Mesendoderm (in vitro differentiated cells): ENCODE measurements at regions not wholly inside any gene's neighbourhood (a gene's known extent, or its start where the extent isn't known, plus 50 kb on each side); places are given as distances from the start of the nearest gene placed in this dataset.

Source experiments
- DNase-seq: peaks from one replicate; pipeline ENCODE4 v3.0.0; 2013
- H2AK5ac ChIP-seq: 2 replicates; pipeline ENCODE4 v1.6.1; 2013; ENCODE audit warnings: low read length, inconsistent platforms
- H2BK120ac ChIP-seq: 2 replicates; pipeline ENCODE4 v1.6.1; 2013; ENCODE audit warnings: low read depth, mild to moderate bottlenecking, low read length, moderate library complexity, mixed read lengths
- H2BK15ac ChIP-seq: replicated peaks from 2 replicates; pipeline ENCODE4 v1.6.1; 2013; ENCODE audit warnings: low read depth, mild to moderate bottlenecking, moderate library complexity
- H2BK5ac ChIP-seq: 2 replicates; pipeline ENCODE4 v1.6.1; 2013; ENCODE audit warnings: low read length, inconsistent platforms
- H3K18ac ChIP-seq: 2 replicates; pipeline ENCODE4 v1.6.1; 2013; ENCODE audit warnings: mild to moderate bottlenecking, low read length, mixed read lengths
- H3K23ac ChIP-seq: one replicate; pipeline ENCODE4 v1.6.1; 2013; ENCODE audit warnings: low read length
- H3K27ac ChIP-seq: 2 replicates; pipeline ENCODE4 v1.5.1; 2013; ENCODE audit warnings: low read depth, mild to moderate bottlenecking, inconsistent platforms, low read length, moderate library complexity
- H3K27me3 ChIP-seq: 2 replicates; pipeline ENCODE4 v1.6.1; 2013; ENCODE audit warnings: low read length, control low read depth, mild to moderate bottlenecking, inconsistent platforms; ENCODE audit not compliant: insufficient read depth, poor library complexity
- H3K36me3 ChIP-seq: 2 replicates; pipeline ENCODE4 v1.6.1; 2013; ENCODE audit warnings: low read length, inconsistent platforms; ENCODE audit not compliant: control insufficient read depth, insufficient read depth
- H3K4ac ChIP-seq: one replicate; pipeline ENCODE4 v1.6.1; 2013; ENCODE audit warnings: low read depth, mild to moderate bottlenecking, low read length, moderate library complexity
- H3K4me1 ChIP-seq: 2 replicates; pipeline ENCODE4 v1.6.1; 2013; ENCODE audit warnings: low read depth, low read length, inconsistent platforms; ENCODE audit not compliant: control insufficient read depth
- H3K4me2 ChIP-seq: 2 replicates; pipeline ENCODE4 v1.6.1; 2013; ENCODE audit warnings: low read length
- H3K4me3 ChIP-seq: 2 replicates; pipeline ENCODE4 v1.5.1; 2013; ENCODE audit warnings: mild to moderate bottlenecking, low read length
- H3K56ac ChIP-seq: one replicate; pipeline ENCODE4 v1.6.1; 2013; ENCODE audit warnings: low read length
- H3K79me1 ChIP-seq: 2 replicates; pipeline ENCODE4 v1.6.1; 2013; ENCODE audit warnings: low read length, inconsistent platforms
- H3K79me2 ChIP-seq: 2 replicates; pipeline ENCODE4 v1.6.1; 2013; ENCODE audit warnings: mild to moderate bottlenecking, low read length; ENCODE audit not compliant: control insufficient read depth, insufficient read depth
- H3K9ac ChIP-seq: 2 replicates; pipeline ENCODE4 v1.6.1; 2013; ENCODE audit warnings: low read length, inconsistent platforms
- H4K5ac ChIP-seq: one replicate; pipeline ENCODE4 v1.6.1; 2013; ENCODE audit warnings: low read length
- H4K8ac ChIP-seq: one replicate; pipeline ENCODE4 v1.6.1; 2013; ENCODE audit warnings: low read depth, mild to moderate bottlenecking, control low read depth, low read length, moderate library complexity
- WGBS: extraction: QIAGEN DNeasy Blood & Tissue Kit; methylation state at CpG from one replicate; pipeline ENCODE4 v1.1.7; 2013; ENCODE audit warnings: low lambda C conversion rate, missing lambda C conversion rate; ENCODE audit not compliant: insufficient coverage; ENCODE audit errors: extremely low coverage; 5-methylcytosine and 5-hydroxymethylcytosine counted together

- no peaks in the 10 kb centered on the region for H3K27me3 ChIP-seq
- no peak overlapping the region for H3K4me2 ChIP-seq
- no peak overlapping the region for H3K4ac ChIP-seq
- H3K36me3 ChIP-seq = no peaks in the 10 kb centered on the region
- no peak overlapping the region for H2BK5ac ChIP-seq
- no peaks in the 10 kb centered on the region for H3K79me1 ChIP-seq
- H3K56ac ChIP-seq = no peak overlapping the region
- DNase-seq = no peak
- no peak overlapping the region for H4K8ac ChIP-seq
- WGBS = no CpG with 5 or more reads among the region's 2 CpGs
- no peaks in the 10 kb centered on the region for H3K4me1 ChIP-seq
- H3K4me3 ChIP-seq = no peak overlapping the region
- H3K9ac ChIP-seq = no peak overlapping the region
- no peak overlapping the region for H2AK5ac ChIP-seq
- H2BK120ac ChIP-seq = no peak overlapping the region
- H3K23ac ChIP-seq = no peak overlapping the region
- H4K5ac ChIP-seq = no peak overlapping the region
- no peak overlapping the region for H3K27ac ChIP-seq
- no peak overlapping the region for H2BK15ac ChIP-seq
- no peaks in the 10 kb centered on the region for H3K79me2 ChIP-seq
- H3K18ac ChIP-seq = no peak overlapping the region
Measured at GRCh38 chr10:27433976-27434375, 70.1 kb upstream of the RAB18 start.

GRCh38 chr10:27426948-27427467, 77.1 kb upstream of the RAB18 start:
- Histone ChIP-seq H2BK120ac (no peak overlapping the region), H3K18ac (no peak overlapping the region), H2BK5ac (no peak overlapping the region), H3K4me3 (no peak overlapping the region), H3K56ac (no peak overlapping the region), H3K36me3 (no peaks in the 10 kb centered on the region), H4K8ac (no peak overlapping the region), H3K79me2 (no peaks in the 10 kb centered on the region), H3K23ac (no peak overlapping the region), H3K4me2 (no peak overlapping the region), H3K27me3 (no peaks in the 10 kb centered on the region), H4K5ac (no peak overlapping the region), H3K27ac (no peak overlapping the region), H3K79me1 (no peaks in the 10 kb centered on the region), H2AK5ac (no peak overlapping the region), H3K4me1 (no peaks in the 10 kb centered on the region), H2BK15ac (no peak overlapping the region), H3K9ac (no peak overlapping the region), H3K4ac (no peak overlapping the region)
- DNase-seq = no peak
- no CpG with 5 or more reads among the region's 2 CpGs for WGBS

- DNase-seq = no peak
- no peak overlapping the region for H2BK120ac ChIP-seq
- no peaks in the 10 kb centered on the region for H3K27me3 ChIP-seq
- H3K79me1 ChIP-seq = no peaks in the 10 kb centered on the region
- H4K5ac ChIP-seq = no peak overlapping the region
- no peak overlapping the region for H3K18ac ChIP-seq
- no peak overlapping the region for H3K9ac ChIP-seq
- no peak overlapping the region for H3K4me3 ChIP-seq
- no peak overlapping the region for H3K56ac ChIP-seq
- no peaks in the 10 kb centered on the region for H3K79me2 ChIP-seq
- no CpG with 5 or more reads among the region's 34 CpGs for WGBS
- H4K8ac ChIP-seq = no peak overlapping the region
- H3K4me1 ChIP-seq = no peaks in the 10 kb centered on the region
- H2BK15ac ChIP-seq = no peak overlapping the region
- no peak overlapping the region for H3K4ac ChIP-seq
- H2BK5ac ChIP-seq = no peak overlapping the region
- no peak overlapping the region for H2AK5ac ChIP-seq
- H3K27ac ChIP-seq = no peak overlapping the region
- no peak overlapping the region for H3K23ac ChIP-seq
- no peaks in the 10 kb centered on the region for H3K36me3 ChIP-seq
- H3K4me2 ChIP-seq = no peak overlapping the region
Measured at GRCh38 chr10:27413831-27414348, 90.2 kb upstream of the RAB18 start.

- H3K79me1 ChIP-seq = no peaks in the 10 kb centered on the region
- no peak overlapping the region for H2BK15ac ChIP-seq
- no CpG with 5 or more reads among the region's 28 CpGs for WGBS
Measured at GRCh38 chr10:27413387-27413786, 90.7 kb upstream of the RAB18 start.

GRCh38 chr10:27410153-27410552, 94.0 kb upstream of the RAB18 start:
- no peak overlapping the region for H2AK5ac ChIP-seq
- H3K27ac ChIP-seq = no peak overlapping the region
- H3K18ac ChIP-seq = no peak overlapping the region
- H3K79me1 ChIP-seq = no peaks in the 10 kb centered on the region
- no peak overlapping the region for H3K4me3 ChIP-seq
- no peak overlapping the region for H3K56ac ChIP-seq
- H3K36me3 ChIP-seq = no peaks in the 10 kb centered on the region
- no peaks in the 10 kb centered on the region for H3K4me1 ChIP-seq
- no peak overlapping the region for H3K4me2 ChIP-seq
- DNase-seq = no peak
- H4K5ac ChIP-seq = no peak overlapping the region
- no peak overlapping the region for H4K8ac ChIP-seq
- H3K27me3 ChIP-seq = no peaks in the 10 kb centered on the region
- WGBS = no CpG with 5 or more reads among the region's 3 CpGs
- no peak overlapping the region for H3K23ac ChIP-seq
- no peak overlapping the region for H2BK5ac ChIP-seq
- no peak overlapping the region for H2BK15ac ChIP-seq
- no peak overlapping the region for H3K9ac ChIP-seq
- no peak overlapping the region for H2BK120ac ChIP-seq
- H3K4ac ChIP-seq = no peak overlapping the region
- no peaks in the 10 kb centered on the region for H3K79me2 ChIP-seq

More at GRCh38 chr10:27413387-27413786, 90.7 kb upstream of the RAB18 start:
- Histone ChIP-seq H3K9ac (no peak overlapping the region), H4K5ac (no peak overlapping the region), H3K4me1 (no peaks in the 10 kb centered on the region), H3K4ac (no peak overlapping the region), H3K4me2 (no peak overlapping the region), H3K79me2 (no peaks in the 10 kb centered on the region), H3K4me3 (no peak overlapping the region), H3K23ac (no peak overlapping the region), H2BK120ac (no peak overlapping the region), H3K18ac (no peak overlapping the region), H3K27ac (no peak overlapping the region), H3K56ac (no peak overlapping the region), H4K8ac (no peak overlapping the region), H3K36me3 (no peaks in the 10 kb centered on the region), H3K27me3 (no peaks in the 10 kb centered on the region), H2BK5ac (no peak overlapping the region), H2AK5ac (no peak overlapping the region)
- DNase-seq = no peak

- no peak overlapping the region for H3K4me2 ChIP-seq
- H3K4me1 ChIP-seq = no peaks in the 10 kb centered on the region
- H3K4ac ChIP-seq = no peak overlapping the region
- no peak for DNase-seq
- H4K5ac ChIP-seq = no peak overlapping the region
- no peak overlapping the region for H3K27ac ChIP-seq
- no peak overlapping the region for H2BK15ac ChIP-seq
- no peak overlapping the region for H4K8ac ChIP-seq
- no peak overlapping the region for H2AK5ac ChIP-seq
- H3K56ac ChIP-seq = no peak overlapping the region
- H3K79me2 ChIP-seq = no peaks in the 10 kb centered on the region
- no peak overlapping the region for H3K4me3 ChIP-seq
- no peaks in the 10 kb centered on the region for H3K36me3 ChIP-seq
- WGBS = no CpG with 5 or more reads among the region's 6 CpGs
- H2BK5ac ChIP-seq = no peak overlapping the region
- no peak overlapping the region for H2BK120ac ChIP-seq
- no peak overlapping the region for H3K18ac ChIP-seq
- H3K27me3 ChIP-seq = no peaks in the 10 kb centered on the region
- H3K23ac ChIP-seq = no peak overlapping the region
- H3K9ac ChIP-seq = no peak overlapping the region
- no peaks in the 10 kb centered on the region for H3K79me1 ChIP-seq
Measured at GRCh38 chr10:27407271-27407670, 96.8 kb upstream of the RAB18 start.
